Calu3 (cell line): ENCODE measurements at regions not wholly inside any gene's neighbourhood (a gene's known extent, or its start where the extent isn't known, plus 50 kb on each side); places are given as distances from the start of the nearest gene placed in this dataset.
"Not testable (repeated sequence)": the region's sequence is repeated elsewhere in the genome, so short reads cannot be mapped to it uniquely, and the experiment has no call there.

ENCODE experiments used
- BruUV-seq: library from RNA; stranded (reverse); fragments of 400-500 nt; replicated peaks from 2 replicates; lab custom pipeline; 2021; lab: Mats Ljungman, UMichigan
- CTCF ChIA-PET: fragments of 300-600 bp; sonication (Branson Sonifier 250); formaldehyde crosslinking; loops from one replicate; lab custom pipeline; 2022; ENCODE audit warnings: antibody characterized with exemption; lab: Charles Lee
- DNase-seq: peaks from one replicate; pipeline ENCODE4 v3.0.0; 2022
- H3K27ac Mint-ChIP-seq: one replicate; pipeline ENCODE4 v1.8.0; 2022; ENCODE audit warnings: mixed read lengths; ENCODE audit not compliant: unreplicated experiment
- H3K27me3 Mint-ChIP-seq: one replicate; pipeline ENCODE4 v1.8.0; 2022; ENCODE audit warnings: mixed read lengths; ENCODE audit not compliant: unreplicated experiment
- H3K36me3 Mint-ChIP-seq: one replicate; pipeline ENCODE4 v1.8.0; 2022; ENCODE audit warnings: mild to moderate bottlenecking, moderate library complexity, mixed read lengths; ENCODE audit not compliant: insufficient read depth, unreplicated experiment
- H3K4me1 Mint-ChIP-seq: one replicate; pipeline ENCODE4 v1.8.0; 2022; ENCODE audit warnings: mild to moderate bottlenecking, low read depth, mixed read lengths; ENCODE audit not compliant: unreplicated experiment
- H3K4me3 Mint-ChIP-seq: one replicate; pipeline ENCODE4 v1.8.0; 2022; ENCODE audit warnings: mild to moderate bottlenecking, low read depth, moderate library complexity, mixed read lengths; ENCODE audit not compliant: unreplicated experiment
- H3K9me3 Mint-ChIP-seq: one replicate; pipeline ENCODE4 v1.8.0; 2022; ENCODE audit warnings: low read depth, mixed read lengths; ENCODE audit not compliant: unreplicated experiment
- CTCF ChIP-seq: fragments of 200-600 bp; IDR thresholded peaks from one replicate; pipeline ENCODE4 v1.8.0; 2022; ENCODE audit warnings: antibody characterized with exemption; ENCODE audit not compliant: unreplicated experiment
- intact Hi-C: fragments of 100-400 bp; cut with micrococcal nuclease; formaldehyde crosslinking; loops from one replicate; pipeline ENCODE4 v1.10.0; 2022; ENCODE audit not compliant: unreplicated experiment

GRCh38 chr14:38367922-38368321 is 112.0 kb upstream of the CLEC14A start:
- peaks cover 5% of the 10 kb centered on the region for H3K9me3 Mint-ChIP-seq
- H3K27me3 Mint-ChIP-seq: no peaks in the 10 kb centered on the region
- no peak for TF ChIP-seq CTCF
- BruUV-seq: no TSS peak
- intact Hi-C loops: no loop called here
- H3K36me3 Mint-ChIP-seq: no peaks in the 10 kb centered on the region
- H3K4me1 Mint-ChIP-seq: no peaks in the 10 kb centered on the region
- CTCF ChIA-PET: no interaction called here
- no peak overlapping the region for H3K27ac Mint-ChIP-seq
- no peak overlapping the region for H3K4me3 Mint-ChIP-seq
- no peak for DNase-seq

- peaks cover 2% of the 10 kb centered on the region for H3K9me3 Mint-ChIP-seq
- no peaks in the 10 kb centered on the region for H3K36me3 Mint-ChIP-seq
- H3K27ac Mint-ChIP-seq: no peak overlapping the region
- CTCF ChIA-PET: no interaction called here
- no peak for DNase-seq
- H3K27me3 Mint-ChIP-seq: no peaks in the 10 kb centered on the region
- no peak overlapping the region for H3K4me3 Mint-ChIP-seq
- TF ChIP-seq CTCF: no peak
- no peaks in the 10 kb centered on the region for H3K4me1 Mint-ChIP-seq
- no TSS peak for BruUV-seq
- intact Hi-C loops: no loop called here
Measured at GRCh38 chr14:38366374-38366773, 110.5 kb upstream of the CLEC14A start.

GRCh38 chr14:38363217-38363616 is 107.3 kb upstream of the CLEC14A start:
- no peaks in the 10 kb centered on the region for H3K36me3 Mint-ChIP-seq
- CTCF ChIA-PET: no interaction called here
- DNase-seq: no peak
- BruUV-seq: no TSS peak
- H3K4me3 Mint-ChIP-seq: no peak overlapping the region
- no peaks in the 10 kb centered on the region for H3K4me1 Mint-ChIP-seq
- no peak overlapping the region for H3K27ac Mint-ChIP-seq
- no peak for TF ChIP-seq CTCF
- no peaks in the 10 kb centered on the region for H3K27me3 Mint-ChIP-seq
- intact Hi-C loops: no loop called here
- H3K9me3 Mint-ChIP-seq: no peaks in the 10 kb centered on the region

- H3K27me3 Mint-ChIP-seq: no peaks in the 10 kb centered on the region
- no peak for TF ChIP-seq CTCF
- H3K9me3 Mint-ChIP-seq: peaks cover 4% of the 10 kb centered on the region
- intact Hi-C loops: no loop called here
- H3K4me3 Mint-ChIP-seq: no peak overlapping the region
- H3K36me3 Mint-ChIP-seq: no peaks in the 10 kb centered on the region
- H3K27ac Mint-ChIP-seq: no peak overlapping the region
- CTCF ChIA-PET: interaction anchor here (0.6 kb wide), 1 partner anchor 35 kb away, joined by 3 read pairs; no protein-coding TSS in a partner anchor
- DNase-seq: no peak
- no peaks in the 10 kb centered on the region for H3K4me1 Mint-ChIP-seq
- no TSS peak for BruUV-seq
Measured at GRCh38 chr14:38357557-38357956, 101.7 kb upstream of the CLEC14A start.

GRCh38 chr14:38355473-38355872 is 99.6 kb upstream of the CLEC14A start:
- H3K9me3 Mint-ChIP-seq, CTCF ChIA-PET, H3K4me1 Mint-ChIP-seq, intact Hi-C loops, BruUV-seq, H3K36me3 Mint-ChIP-seq, H3K27me3 Mint-ChIP-seq, H3K27ac Mint-ChIP-seq, H3K4me3 Mint-ChIP-seq: not testable (repeated sequence)
- DNase-seq: peak; percentile 1
